ENCODE measurements at regions not wholly inside any gene's neighbourhood (a gene's known extent, or its start where the extent isn't known, plus 50 kb on each side); places are given as distances from the start of the nearest gene placed in this dataset.

DNA sequence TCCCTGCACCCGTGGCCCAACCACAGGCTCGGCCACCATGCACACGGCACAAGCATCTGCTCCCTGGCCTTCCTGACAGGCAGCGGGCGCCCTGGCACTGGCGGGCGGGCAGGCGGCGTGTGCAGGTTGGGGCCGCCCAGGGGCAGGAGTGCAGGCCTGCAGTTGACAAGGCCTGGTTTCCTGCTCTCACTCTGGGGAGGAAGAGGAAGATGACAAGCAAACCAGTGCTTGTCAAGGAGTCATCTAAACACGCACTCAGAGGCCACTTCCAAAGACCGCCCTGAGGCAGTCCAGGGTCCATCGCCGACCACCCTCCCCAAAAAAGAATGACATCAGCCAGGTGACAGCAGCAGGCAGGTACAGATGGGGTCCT lies 65.3 kb upstream of the LINC01488 start:
- no peak overlapping the region for H3K27ac ChIP-seq (ENCODE audit: insufficient read depth, low read depth, low read length)
- no peaks in the 10 kb centered on the region for H4K20me1 ChIP-seq (replicated peaks; ENCODE audit: control insufficient read depth, extremely low read depth, insufficient read depth, low read length)
- peaks cover 4% of the 10 kb centered on the region for H3K4me1 ChIP-seq (ENCODE audit: control insufficient read depth, extremely low read depth, insufficient read depth, low read length)
- intact Hi-C loops (cut with micrococcal nuclease) (no loop called here), dilution Hi-C loops (cut with MboI; ENCODE audit: extremely low pct_ligation_motif_present, low sequenced_read_pairs) (no loop called here)
- no peak overlapping the region for H3K4me2 ChIP-seq (ENCODE audit: insufficient read depth, low read length)
- ChIA-PET POLR2A (no interaction called here), CTCF (interaction anchor here (1.4 kb wide), 1 partner anchor 285 kb away, joined by 4 read pairs; no protein-coding TSS in a partner anchor)
- FAIRE-seq (peak; percentile 48), DNase-seq (ENCODE audit: low read depth, low spot score) (no peak)
- H3K36me3 ChIP-seq (ENCODE audit: control insufficient read depth in 2 of 2, extremely low read depth in 1 of 2, insufficient read depth in 2 of 2, low read length in 2 of 2) = no peaks in the 10 kb centered on the region
- H3K9me1 ChIP-seq (replicated peaks; ENCODE audit: control insufficient read depth, extremely low read depth, insufficient read depth, low read length) = no peaks in the 10 kb centered on the region
- TF ChIP-seq POLR2A (IDR thresholded peaks at IDR 0.05; ENCODE audit: low read depth, low read length) = no peak
- TF ChIP-seq, protein P1, sequence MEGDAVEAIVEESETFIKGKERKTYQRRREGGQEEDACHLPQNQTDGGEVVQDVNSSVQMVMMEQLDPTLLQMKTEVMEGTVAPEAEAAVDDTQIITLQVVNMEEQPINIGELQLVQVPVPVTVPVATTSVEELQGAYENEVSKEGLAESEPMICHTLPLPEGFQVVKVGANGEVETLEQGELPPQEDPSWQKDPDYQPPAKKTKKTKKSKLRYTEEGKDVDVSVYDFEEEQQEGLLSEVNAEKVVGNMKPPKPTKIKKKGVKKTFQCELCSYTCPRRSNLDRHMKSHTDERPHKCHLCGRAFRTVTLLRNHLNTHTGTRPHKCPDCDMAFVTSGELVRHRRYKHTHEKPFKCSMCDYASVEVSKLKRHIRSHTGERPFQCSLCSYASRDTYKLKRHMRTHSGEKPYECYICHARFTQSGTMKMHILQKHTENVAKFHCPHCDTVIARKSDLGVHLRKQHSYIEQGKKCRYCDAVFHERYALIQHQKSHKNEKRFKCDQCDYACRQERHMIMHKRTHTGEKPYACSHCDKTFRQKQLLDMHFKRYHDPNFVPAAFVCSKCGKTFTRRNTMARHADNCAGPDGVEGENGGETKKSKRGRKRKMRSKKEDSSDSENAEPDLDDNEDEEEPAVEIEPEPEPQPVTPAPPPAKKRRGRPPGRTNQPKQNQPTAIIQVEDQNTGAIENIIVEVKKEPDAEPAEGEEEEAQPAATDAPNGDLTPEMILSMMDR (IDR thresholded peaks at IDR 0.05; ENCODE audit: extremely low read depth in 1 of 2, insufficient read depth in 1 of 2, low read depth in 1 of 2, low read length in 2 of 2) = no peak
- H3K9ac ChIP-seq (replicated peaks; ENCODE audit: extremely low read depth, insufficient read depth, low read length) = no peak overlapping the region
- H3K9me3 ChIP-seq (replicated peaks; ENCODE audit: control insufficient read depth, insufficient read depth, low read length) = no peaks in the 10 kb centered on the region
- no peak overlapping the region for H2AFZ ChIP-seq (ENCODE audit: low read depth, low read length)
- H3K27me3 ChIP-seq (ENCODE audit: control insufficient read depth in 2 of 2, insufficient read depth in 2 of 2, low read length in 2 of 2) = no peaks in the 10 kb centered on the region
- H3K79me2 ChIP-seq (ENCODE audit: control insufficient read depth, insufficient read depth, low read length) = no peaks in the 10 kb centered on the region
- no peak overlapping the region for H3K4me3 ChIP-seq (replicated peaks in 1 of 3; ENCODE audit: insufficient read depth in 1 of 3, low read depth in 1 of 3, low read length in 3 of 3)
- no TSS peak for BruUV-seq (replicated peaks)

DNA sequence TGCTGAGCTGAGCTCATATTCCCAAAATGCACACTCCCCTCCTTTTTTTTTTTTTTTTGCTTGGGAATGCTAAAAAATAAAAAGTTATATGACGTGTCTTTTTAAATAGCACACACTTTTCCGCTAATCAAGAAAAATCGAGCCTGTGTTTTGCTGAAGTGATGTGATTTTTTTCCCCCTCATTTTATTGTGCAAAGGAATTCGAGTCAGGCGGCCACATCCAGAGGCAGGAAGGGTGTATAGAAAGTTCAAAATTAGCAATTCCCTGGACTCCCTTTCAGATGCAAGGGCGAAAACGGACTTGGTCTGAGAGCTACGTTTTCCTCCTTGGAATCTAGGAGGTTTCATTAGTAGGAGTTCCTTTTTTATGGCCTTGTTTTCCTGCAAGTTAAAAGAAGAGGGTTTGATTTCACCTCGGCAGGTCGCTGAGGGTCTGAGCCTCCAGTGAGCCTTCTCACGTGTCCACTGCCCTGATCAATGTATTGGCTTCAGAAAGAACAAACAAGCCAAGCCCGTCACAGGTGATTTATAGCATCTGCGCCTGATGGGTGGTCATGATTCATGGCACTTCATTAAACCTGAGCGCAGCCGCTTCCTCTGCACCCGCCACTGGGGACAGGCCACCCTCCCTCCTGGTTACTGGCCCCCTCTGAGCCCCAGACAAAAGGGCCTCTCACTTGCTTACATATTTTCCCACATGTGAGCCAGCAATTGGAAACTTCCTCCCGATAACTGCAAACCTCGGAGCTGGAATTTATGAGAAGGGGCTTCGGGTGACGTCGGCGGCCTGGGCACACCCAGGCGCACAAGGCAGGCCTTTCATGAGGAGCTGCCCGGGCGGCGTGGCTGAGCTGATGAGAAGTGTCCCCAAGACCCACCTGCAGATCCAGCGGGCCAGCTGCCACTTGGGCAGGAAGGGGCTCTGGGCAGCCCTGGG lies 64.4 kb upstream of the LINC01488 start:
- H3K4me1 ChIP-seq (ENCODE audit: control insufficient read depth, extremely low read depth, insufficient read depth, low read length) = peaks cover 4% of the 10 kb centered on the region
- H3K4me2 ChIP-seq (ENCODE audit: insufficient read depth, low read length) = no peak overlapping the region
- no peak for TF ChIP-seq GATA2 (IDR thresholded peaks at IDR 0.05; ENCODE audit: insufficient read depth, insufficient read length, low read depth, low read length)
- no peak for TF ChIP-seq FOS (IDR thresholded peaks at IDR 0.05; ENCODE audit: borderline replicate concordance, insufficient read depth, low read length)
- TF ChIP-seq, protein P2, sequence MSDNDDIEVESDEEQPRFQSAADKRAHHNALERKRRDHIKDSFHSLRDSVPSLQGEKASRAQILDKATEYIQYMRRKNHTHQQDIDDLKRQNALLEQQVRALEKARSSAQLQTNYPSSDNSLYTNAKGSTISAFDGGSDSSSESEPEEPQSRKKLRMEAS (IDR thresholded peaks at IDR 0.05; ENCODE audit: insufficient read depth, insufficient read length) = no peak
- no peak for TF ChIP-seq POLR2AphosphoS5 (IDR thresholded peaks at IDR 0.05; ENCODE audit: insufficient read depth, low read depth, low read length)
- no peak for TF ChIP-seq EZH2 (IDR thresholded peaks at IDR 0.05; ENCODE audit: borderline replicate concordance, low read depth, low read length, severe bottlenecking)
- POLR2A ChIA-PET = no interaction called here
- H3K9me1 ChIP-seq (replicated peaks; ENCODE audit: control insufficient read depth, extremely low read depth, insufficient read depth, low read length) = no peaks in the 10 kb centered on the region
- H3K9ac ChIP-seq (replicated peaks; ENCODE audit: extremely low read depth, insufficient read depth, low read length) = no peak overlapping the region
- H3K36me3 ChIP-seq (ENCODE audit: control insufficient read depth in 2 of 2, extremely low read depth in 1 of 2, insufficient read depth in 2 of 2, low read length in 2 of 2) = no peaks in the 10 kb centered on the region
- FAIRE-seq = no peak
- dilution Hi-C loops (cut with MboI; ENCODE audit: extremely low pct_ligation_motif_present, low sequenced_read_pairs) (no loop called here), intact Hi-C loops (cut with micrococcal nuclease) (no loop called here)
- H3K9me3 ChIP-seq (replicated peaks; ENCODE audit: control insufficient read depth, insufficient read depth, low read length) = no peaks in the 10 kb centered on the region
- no peak for DNase-seq (ENCODE audit: low read depth, low spot score)
- no peak overlapping the region for H3K27ac ChIP-seq (ENCODE audit: insufficient read depth, low read depth, low read length)
- H3K27me3 ChIP-seq (ENCODE audit: control insufficient read depth in 2 of 2, insufficient read depth in 2 of 2, low read length in 2 of 2) = no peaks in the 10 kb centered on the region
- no peaks in the 10 kb centered on the region for H4K20me1 ChIP-seq (replicated peaks; ENCODE audit: control insufficient read depth, extremely low read depth, insufficient read depth, low read length)
- CTCF ChIA-PET = interaction anchor here (1.4 kb wide), 1 partner anchor 285 kb away, joined by 4 read pairs; no protein-coding TSS in a partner anchor
- BruUV-seq (replicated peaks) = no TSS peak
- H3K79me2 ChIP-seq (ENCODE audit: control insufficient read depth, insufficient read depth, low read length) = no peaks in the 10 kb centered on the region
- H2AFZ ChIP-seq (ENCODE audit: low read depth, low read length) = peak overlapping the region; percentile 5
- H3K4me3 ChIP-seq (replicated peaks in 1 of 3; ENCODE audit: insufficient read depth in 1 of 3, low read depth in 1 of 3, low read length in 3 of 3) = no peak overlapping the region
